SU-DHL-6 (cell line): ENCODE measurements at regions not wholly inside any gene's neighbourhood (a gene's known extent, or its start where the extent isn't known, plus 50 kb on each side); places are given as distances from the start of the nearest gene placed in this dataset.

ENCODE experiments used
- H2AFZ ChIP-seq: fragments of 200-600 bp; sonication (generic); 2 replicates; pipeline ENCODE4 v1.6.1; 2014; ENCODE audit warnings: low read depth, mild to moderate bottlenecking, moderate library complexity, mixed read lengths, antibody characterized with exemption, low read length; ENCODE audit not compliant: severe bottlenecking
- H3F3A ChIP-seq: fragments of 200-600 bp; shearing (Covaris generic); 2 replicates; pipeline ENCODE4 v1.6.0; 2016; ENCODE audit warnings: antibody characterized with exemption, mild to moderate bottlenecking; ENCODE audit not compliant: insufficient read depth
- H3K27ac ChIP-seq: fragments of 200-600 bp; sonication (generic); 2 replicates; pipeline ENCODE4 v1.5.1; 2016; ENCODE audit warnings: low read depth, mild to moderate bottlenecking, low read length, moderate library complexity, mixed read lengths
- H3K27me3 ChIP-seq: fragments of 200-600 bp; sonication (generic), shearing (Covaris generic); 2 replicates; pipeline ENCODE4 v1.6.0; 2014; ENCODE audit warnings: mild to moderate bottlenecking, low read length
- H3K36me3 ChIP-seq: fragments of 200-600 bp; sonication (generic); 2 replicates; pipeline ENCODE4 v1.6.1; 2014; ENCODE audit warnings: mild to moderate bottlenecking, low read length, mixed read lengths
- H3K4me2 ChIP-seq: fragments of 300-600, 200-600 bp; shearing (Covaris generic), sonication (generic); 2 replicates; pipeline ENCODE4 v1.6.0; 2014; ENCODE audit warnings: low read length, low read depth, mild to moderate bottlenecking; ENCODE audit not compliant: poor library complexity, severe bottlenecking
- H3K4me3 ChIP-seq: fragments of 200-600 bp; sonication (generic); 2 replicates; pipeline ENCODE4 v1.5.1; 2014; ENCODE audit warnings: antibody characterized with exemption, low read length, mild to moderate bottlenecking, mixed read lengths; ENCODE audit not compliant: insufficient read depth, poor library complexity, severe bottlenecking
- H3K79me2 ChIP-seq: fragments of 200-600 bp; sonication (generic); 2 replicates; pipeline ENCODE4 v1.6.1; 2014; ENCODE audit warnings: mild to moderate bottlenecking, low read length, moderate library complexity; ENCODE audit not compliant: insufficient read depth
- H3K9ac ChIP-seq: fragments of 200-600 bp; sonication (generic); 2 replicates; pipeline ENCODE4 v1.7.0; 2014; ENCODE audit warnings: mild to moderate bottlenecking, low read length
- H3K9me2 ChIP-seq: fragments of 200-600 bp; sonication (generic); replicated peaks from 2 replicates; pipeline ENCODE4 v1.6.1; 2014; ENCODE audit warnings: low read length; ENCODE audit not compliant: insufficient read depth
- H3K9me3 ChIP-seq: fragments of 200-600 bp; sonication (generic); 2 replicates; pipeline ENCODE4 v1.6.1; 2014; ENCODE audit warnings: low read length, mixed read lengths; ENCODE audit not compliant: insufficient read depth
- H4K20me1 ChIP-seq: fragments of 200-600 bp; sonication (generic); 2 replicates; pipeline ENCODE4 v1.6.1; 2014; ENCODE audit warnings: low read depth, mild to moderate bottlenecking, antibody characterized with exemption, low read length, moderate library complexity, mixed read lengths
- CTCF ChIP-seq: fragments of 200-600 bp; sonication (generic); IDR thresholded peaks from one replicate; pipeline ENCODE4 v1.5.1; 2017; ENCODE audit warnings: antibody characterized with exemption, mild to moderate bottlenecking, low read length, moderate library complexity; ENCODE audit not compliant: insufficient read depth, poor library complexity, severe bottlenecking
- EZH2phosphoT487 ChIP-seq: fragments of 200-600 bp; sonication (generic), shearing (Covaris generic); conservative IDR thresholded peaks from 2 replicates; pipeline ENCODE4 v1.6.1; 2018; ENCODE audit warnings: mild to moderate bottlenecking, antibody characterized with exemption, low read length, moderate library complexity, mixed read lengths

DNA sequence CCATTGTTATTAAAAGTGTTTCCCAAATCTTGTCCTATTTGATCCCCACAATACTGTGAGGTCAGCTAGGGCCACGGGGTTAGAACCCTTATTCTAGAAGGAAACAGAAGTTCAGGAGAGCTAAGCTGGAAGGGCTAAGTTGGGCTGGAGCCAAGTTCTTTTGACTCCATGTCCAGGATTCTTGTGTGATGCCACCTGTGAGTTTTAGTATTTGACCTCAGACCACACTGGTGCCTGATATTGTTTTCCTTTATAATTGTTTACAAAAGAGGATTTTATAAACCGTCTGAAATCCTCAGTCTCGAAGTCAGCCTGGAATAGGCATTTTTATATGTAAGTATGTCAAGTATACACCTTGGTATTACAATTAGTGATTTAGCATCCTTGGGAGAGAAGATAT, 332.7 kb downstream of the CBLN1 start:
- no peaks in the 10 kb centered on the region for H3F3A ChIP-seq
- H3K4me3 ChIP-seq = no peak overlapping the region
- H4K20me1 ChIP-seq = no peaks in the 10 kb centered on the region
- no peaks in the 10 kb centered on the region for H3K36me3 ChIP-seq
- H3K9me3 ChIP-seq = no peaks in the 10 kb centered on the region
- no peak overlapping the region for H2AFZ ChIP-seq
- no peaks in the 10 kb centered on the region for H3K9me2 ChIP-seq
- no peaks in the 10 kb centered on the region for H3K27me3 ChIP-seq
- no peak overlapping the region for H3K27ac ChIP-seq
- H3K9ac ChIP-seq = no peak overlapping the region
- H3K79me2 ChIP-seq = no peaks in the 10 kb centered on the region
- TF ChIP-seq CTCF (no peak), EZH2phosphoT487 (no peak)
- H3K4me2 ChIP-seq = no peak overlapping the region

GRCh38 chr16:48947371-48947713, 334.3 kb downstream of the CBLN1 start:
- H3K9me2 ChIP-seq = no peaks in the 10 kb centered on the region
- H3K9ac ChIP-seq = no peak overlapping the region
- no peak overlapping the region for H3K4me3 ChIP-seq
- TF ChIP-seq CTCF = no peak
- no peak for TF ChIP-seq EZH2phosphoT487
- H3K4me2 ChIP-seq = no peak overlapping the region
- no peak overlapping the region for H3K27ac ChIP-seq
- no peaks in the 10 kb centered on the region for H3F3A ChIP-seq
- H2AFZ ChIP-seq = peak overlapping the region; percentile 2
- H3K27me3 ChIP-seq = no peaks in the 10 kb centered on the region
- no peaks in the 10 kb centered on the region for H3K36me3 ChIP-seq
- H3K79me2 ChIP-seq = no peaks in the 10 kb centered on the region
- no peaks in the 10 kb centered on the region for H3K9me3 ChIP-seq
- no peaks in the 10 kb centered on the region for H4K20me1 ChIP-seq

GRCh38 chr16:48946686-48947370, 334.8 kb downstream of the CBLN1 start:
- no peaks in the 10 kb centered on the region for H4K20me1 ChIP-seq
- H3K9me2 ChIP-seq = no peaks in the 10 kb centered on the region
- H3K27ac ChIP-seq = no peak overlapping the region
- no peaks in the 10 kb centered on the region for H3F3A ChIP-seq
- no peaks in the 10 kb centered on the region for H3K27me3 ChIP-seq
- no peaks in the 10 kb centered on the region for H3K36me3 ChIP-seq
- H3K9me3 ChIP-seq = no peaks in the 10 kb centered on the region
- no peak overlapping the region for H3K4me3 ChIP-seq
- no peak overlapping the region for H3K4me2 ChIP-seq
- no peak overlapping the region for H2AFZ ChIP-seq
- no peaks in the 10 kb centered on the region for H3K79me2 ChIP-seq
- no peak overlapping the region for H3K9ac ChIP-seq
- no peak for TF ChIP-seq CTCF
- TF ChIP-seq EZH2phosphoT487 = no peak
